GM12873 (cell line): ENCODE measurements at regions not wholly inside any gene's neighbourhood (a gene's known extent, or its start where the extent isn't known, plus 50 kb on each side); places are given as distances from the start of the nearest gene placed in this dataset.

Experiments
- CTCF ChIP-seq: IDR thresholded peaks from 2 replicates; pipeline ENCODE4 v1.5.1; 2012; ENCODE audit warnings: low read depth, mild to moderate bottlenecking, moderate library complexity, low read length, control low read depth; ENCODE audit not compliant: insufficient read depth; ENCODE audit errors: missing control alignments

- no peak for TF ChIP-seq CTCF
Measured at GRCh38 chr12:131605304-131605829, 105.5 kb upstream of the SFSWAP start.

GRCh38 chr12:131606218-131606901 is 104.5 kb upstream of the SFSWAP start:
- no peak for TF ChIP-seq CTCF

- no peak for TF ChIP-seq CTCF
Measured at GRCh38 chr12:131607658-131608447, 103.0 kb upstream of the SFSWAP start.

DNA sequence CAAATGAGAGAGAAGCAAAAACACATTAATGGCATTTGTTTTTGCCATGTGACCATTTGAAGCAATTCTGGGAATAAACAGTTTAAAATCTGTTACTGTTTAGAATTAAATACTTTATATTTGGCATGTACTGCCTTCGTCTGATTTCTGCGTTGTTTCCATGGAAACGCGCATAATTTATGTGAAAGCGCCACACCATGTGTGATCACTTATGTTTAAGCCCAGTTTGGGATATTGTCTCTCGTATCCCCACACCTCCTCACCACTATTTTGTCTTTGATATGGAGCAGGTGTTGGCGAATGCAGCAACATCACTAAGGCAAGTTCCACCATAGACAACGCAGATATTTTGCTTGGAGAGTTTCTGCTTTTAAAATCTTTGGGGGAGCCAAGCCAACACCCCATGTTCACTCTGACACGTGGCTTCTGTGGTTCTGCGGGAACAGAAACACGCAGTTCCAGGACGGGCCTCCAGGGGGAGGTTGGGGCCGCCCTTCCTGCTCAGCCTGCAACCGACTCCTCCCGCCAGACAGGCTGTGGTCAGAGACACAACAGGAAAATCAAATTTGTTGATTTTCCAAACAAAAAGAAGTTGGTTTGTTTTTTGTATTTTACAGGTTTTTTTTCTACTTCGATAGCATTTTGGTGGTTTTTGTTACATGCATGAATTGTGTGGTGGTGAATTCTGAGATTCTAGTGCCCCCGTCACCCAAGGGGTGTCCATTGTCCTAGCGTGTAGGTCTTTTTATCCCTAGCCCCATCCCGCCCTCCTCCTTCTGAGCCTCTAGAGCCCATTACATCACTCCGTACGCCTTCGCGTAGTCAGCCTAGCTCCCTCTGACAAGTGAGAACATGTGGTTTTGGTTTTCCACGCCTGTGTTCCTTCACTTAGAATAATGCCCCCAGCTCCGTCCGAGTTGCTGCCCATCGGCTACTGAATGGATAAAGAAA is 101.9 kb upstream of the SFSWAP start:
- TF ChIP-seq CTCF, result peak; percentile 86

GRCh38 chr12:131609762-131610161 is 101.1 kb upstream of the SFSWAP start:
- TF ChIP-seq CTCF, result no peak

GRCh38 chr12:131610181-131610580 is 100.7 kb upstream of the SFSWAP start:
- no peak for TF ChIP-seq CTCF

DNA sequence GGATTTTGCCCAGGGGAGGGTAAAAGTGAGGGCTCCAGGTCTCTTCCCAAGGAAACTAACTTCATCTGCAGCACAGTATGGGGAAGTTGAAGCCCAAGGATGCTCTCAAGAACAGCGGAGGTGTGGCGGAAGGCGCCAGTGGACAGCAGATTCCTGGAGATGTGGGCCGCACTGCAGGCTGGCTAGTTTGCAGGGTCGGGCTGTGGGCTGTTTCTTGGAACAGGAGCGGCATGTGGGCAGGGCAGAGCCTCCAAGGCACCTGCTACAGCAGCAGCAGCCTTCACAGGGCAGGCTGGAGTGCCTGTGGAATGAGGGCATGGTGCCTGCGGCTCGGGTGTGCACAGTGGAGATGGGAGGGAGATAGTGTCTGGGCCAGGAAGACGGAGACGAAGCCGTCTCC is 100.0 kb upstream of the SFSWAP start:
- TF ChIP-seq CTCF, result no peak
